GM18867 (cell line): ENCODE measurements at regions not wholly inside any gene's neighbourhood (a gene's known extent, or its start where the extent isn't known, plus 50 kb on each side); places are given as distances from the start of the nearest gene placed in this dataset.
"Not testable (repeated sequence)": the region's sequence is repeated elsewhere in the genome, so short reads cannot be mapped to it uniquely, and the experiment has no call there.

Experiments
- ATAC-seq: cut with Tn5 transposase; IDR thresholded peaks from one replicate; pipeline ENCODE4 v1.9.1; 2021; ENCODE audit warnings: mild to moderate bottlenecking, moderate library complexity; ENCODE audit not compliant: unreplicated experiment

- no peak for ATAC-seq
These were observed 230.6 kb downstream of the UTRN start for GRCh38 chr6:144515761-144516160.

GRCh38 chr6:144519426-144519825 is 234.3 kb downstream of the UTRN start:
- no peak for ATAC-seq

- no peak for ATAC-seq
These were observed 243.7 kb downstream of the UTRN start for GRCh38 chr6:144528743-144529425.

GRCh38 chr6:144530118-144530517 is 245.0 kb downstream of the UTRN start:
- ATAC-seq: no peak

GRCh38 chr6:144532238-144532637 is 247.1 kb downstream of the UTRN start:
- not testable (repeated sequence) for ATAC-seq

GRCh38 chr6:144534180-144534579 is 249.0 kb downstream of the UTRN start:
- no peak for ATAC-seq

GRCh38 chr6:144535630-144536029 is 250.5 kb downstream of the UTRN start:
- ATAC-seq: no peak

GRCh38 chr6:144536079-144536478 is 250.9 kb downstream of the UTRN start:
- ATAC-seq: no peak

- ATAC-seq: no peak
These were observed 258.1 kb downstream of the UTRN start for GRCh38 chr6:144543006-144543871.

- peak; percentile 75 for ATAC-seq
These were observed 259.2 kb downstream of the UTRN start for GRCh38 chr6:144544266-144544830.

GRCh38 chr6:144546807-144547206 is 261.7 kb downstream of the UTRN start:
- no peak for ATAC-seq

GRCh38 chr6:144547409-144547808 is 262.3 kb downstream of the UTRN start:
- ATAC-seq: no peak

- no peak for ATAC-seq
These were observed 263.4 kb downstream of the UTRN start for GRCh38 chr6:144548536-144548935.

- ATAC-seq: no peak
These were observed 265.0 kb downstream of the UTRN start for GRCh38 chr6:144549837-144550747.

- ATAC-seq: no peak
These were observed 266.2 kb downstream of the UTRN start for GRCh38 chr6:144551339-144551738.

GRCh38 chr6:144555066-144555465 is 269.9 kb downstream of the UTRN start:
- no peak for ATAC-seq

- ATAC-seq: no peak
These were observed 274.9 kb downstream of the UTRN start for GRCh38 chr6:144559865-144560593.

GRCh38 chr6:144561455-144562043 is 276.4 kb downstream of the UTRN start:
- ATAC-seq: no peak

- ATAC-seq: no peak
These were observed 279.1 kb downstream of the UTRN start for GRCh38 chr6:144564202-144564601.
